Smooth muscle cell (in vitro differentiated cells): ENCODE measurements at regions not wholly inside any gene's neighbourhood (a gene's known extent, or its start where the extent isn't known, plus 50 kb on each side); places are given as distances from the start of the nearest gene placed in this dataset.

ENCODE experiments used
- DNase-seq: peaks from one replicate; lab custom pipeline; 2025; ENCODE audit not compliant: unreplicated experiment; lab: John Stamatoyannopoulos, UW
- H2AFZ ChIP-seq: fragments of 200-600 bp; sonication (generic); 2 replicates; pipeline ENCODE4 v1.6.0; 2016; ENCODE audit warnings: antibody characterized with exemption, low read depth, mild to moderate bottlenecking
- H3F3A ChIP-seq: fragments of 200-600 bp; sonication (generic); 2 replicates; pipeline ENCODE4 v1.6.0; 2017; ENCODE audit warnings: antibody characterized with exemption, low read depth
- H3K27ac ChIP-seq: fragments of 200-600 bp; sonication (generic); 2 replicates; pipeline ENCODE4 v1.5.1; 2016; ENCODE audit warnings: low read depth, mild to moderate bottlenecking
- H3K27me3 ChIP-seq: fragments of 200-600 bp; sonication (generic); 2 replicates; pipeline ENCODE4 v1.6.1; 2016; ENCODE audit warnings: low read depth, mild to moderate bottlenecking
- H3K36me3 ChIP-seq: fragments of 200-600 bp; sonication (generic); 2 replicates; pipeline ENCODE4 v1.5.1; 2016; ENCODE audit warnings: low read depth
- H3K4me1 ChIP-seq: fragments of 200-600 bp; sonication (generic); 2 replicates; pipeline ENCODE4 v1.5.1; 2016; ENCODE audit warnings: low read depth
- H3K4me2 ChIP-seq: fragments of 200-600 bp; sonication (generic); 2 replicates; pipeline ENCODE4 v1.6.0; 2016; ENCODE audit warnings: mild to moderate bottlenecking
- H3K4me3 ChIP-seq: fragments of 200-600 bp; sonication (generic); 2 replicates; pipeline ENCODE4 v1.5.1; 2016; ENCODE audit warnings: mild to moderate bottlenecking
- H3K79me2 ChIP-seq: fragments of 200-600 bp; sonication (generic); 2 replicates; pipeline ENCODE4 v1.6.0; 2016; ENCODE audit warnings: low read depth, mild to moderate bottlenecking
- H3K9ac ChIP-seq: fragments of 200-600 bp; sonication (generic); 2 replicates; pipeline ENCODE4 v1.6.0; 2016; ENCODE audit warnings: low read depth
- H3K9me3 ChIP-seq: fragments of 200-600 bp; sonication (generic); replicated peaks from 2 replicates; pipeline ENCODE4 v1.5.1; 2016; ENCODE audit warnings: low read depth
- H4K20me1 ChIP-seq: fragments of 200-600 bp; sonication (generic); 2 replicates; pipeline ENCODE4 v1.6.0; 2016; ENCODE audit warnings: low read depth
- WGBS: methylation state at CpG from one replicate; pipeline ENCODE4 v1.1.7; 2016; ENCODE audit warnings: low lambda C conversion rate; 5-methylcytosine and 5-hydroxymethylcytosine counted together
- TF ChIP-seq, protein P1 (sequence below): fragments of 200-600 bp; sonication (generic); IDR thresholded peaks from 2 replicates; pipeline ENCODE4 v1.5.1; 2017; ENCODE audit warnings: borderline replicate concordance, mild to moderate bottlenecking, antibody characterized with exemption; ENCODE audit not compliant: insufficient read depth, poor library complexity, severe bottlenecking

DNA sequence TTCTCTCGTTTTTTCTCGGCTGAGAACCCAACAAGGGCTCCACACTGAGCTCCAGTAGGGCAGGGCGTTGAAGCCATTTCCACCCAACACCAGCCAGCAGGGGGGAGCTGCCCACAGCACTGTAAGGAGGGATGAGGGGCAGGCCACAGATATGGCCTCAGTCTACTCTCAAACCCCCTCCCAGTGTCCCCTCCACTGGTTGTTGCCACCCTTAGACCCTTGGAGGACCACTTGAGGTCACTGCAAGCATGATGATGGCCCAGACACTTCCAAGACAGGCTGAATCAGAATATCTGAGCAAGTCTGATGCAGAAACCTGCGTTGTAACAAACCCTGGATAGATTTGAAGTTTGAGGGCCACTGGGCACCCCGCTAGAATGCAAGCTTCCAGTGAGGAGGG is 217.0 kb upstream of the CST7 start:
- no peak overlapping the region for H3K9ac ChIP-seq
- H3K27ac ChIP-seq, result no peak overlapping the region
- H3F3A ChIP-seq, result peaks cover 13% of the 10 kb centered on the region
- H3K27me3 ChIP-seq, result no peaks in the 10 kb centered on the region
- whole genome bisulfite sequencing, result 92% methylated on average over 5 of the region's 5 CpGs
- no peak for DNase-seq
- no peaks in the 10 kb centered on the region for H4K20me1 ChIP-seq
- H3K9me3 ChIP-seq, result no peaks in the 10 kb centered on the region
- H3K4me3 ChIP-seq, result no peak overlapping the region
- H3K79me2 ChIP-seq, result no peaks in the 10 kb centered on the region
- no peaks in the 10 kb centered on the region for H3K4me1 ChIP-seq
- H3K36me3 ChIP-seq, result no peaks in the 10 kb centered on the region
- TF ChIP-seq, protein P1, sequence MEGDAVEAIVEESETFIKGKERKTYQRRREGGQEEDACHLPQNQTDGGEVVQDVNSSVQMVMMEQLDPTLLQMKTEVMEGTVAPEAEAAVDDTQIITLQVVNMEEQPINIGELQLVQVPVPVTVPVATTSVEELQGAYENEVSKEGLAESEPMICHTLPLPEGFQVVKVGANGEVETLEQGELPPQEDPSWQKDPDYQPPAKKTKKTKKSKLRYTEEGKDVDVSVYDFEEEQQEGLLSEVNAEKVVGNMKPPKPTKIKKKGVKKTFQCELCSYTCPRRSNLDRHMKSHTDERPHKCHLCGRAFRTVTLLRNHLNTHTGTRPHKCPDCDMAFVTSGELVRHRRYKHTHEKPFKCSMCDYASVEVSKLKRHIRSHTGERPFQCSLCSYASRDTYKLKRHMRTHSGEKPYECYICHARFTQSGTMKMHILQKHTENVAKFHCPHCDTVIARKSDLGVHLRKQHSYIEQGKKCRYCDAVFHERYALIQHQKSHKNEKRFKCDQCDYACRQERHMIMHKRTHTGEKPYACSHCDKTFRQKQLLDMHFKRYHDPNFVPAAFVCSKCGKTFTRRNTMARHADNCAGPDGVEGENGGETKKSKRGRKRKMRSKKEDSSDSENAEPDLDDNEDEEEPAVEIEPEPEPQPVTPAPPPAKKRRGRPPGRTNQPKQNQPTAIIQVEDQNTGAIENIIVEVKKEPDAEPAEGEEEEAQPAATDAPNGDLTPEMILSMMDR, result no peak
- no peak overlapping the region for H3K4me2 ChIP-seq
- H2AFZ ChIP-seq, result no peak overlapping the region

DNA sequence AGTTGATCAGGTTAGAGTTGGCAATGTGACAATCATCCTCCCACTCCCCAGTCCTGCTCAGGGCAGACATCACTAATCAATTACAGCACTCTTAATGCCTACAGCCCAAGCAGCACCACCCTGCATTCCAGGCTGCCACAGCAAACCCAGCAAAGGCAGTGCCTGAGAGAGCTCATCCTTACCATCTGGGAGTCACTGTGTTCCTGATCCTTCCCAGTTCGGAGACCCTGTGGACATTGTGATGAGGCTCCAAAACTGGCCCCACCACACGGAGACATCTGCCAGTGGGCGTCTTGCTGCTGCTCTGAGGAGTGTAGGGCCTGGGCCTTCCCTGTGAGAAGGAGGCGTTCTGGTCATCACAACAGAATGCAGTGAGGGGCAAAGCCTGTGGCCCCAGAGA is 216.5 kb upstream of the CST7 start:
- peaks cover 13% of the 10 kb centered on the region for H3F3A ChIP-seq
- no peaks in the 10 kb centered on the region for H3K4me1 ChIP-seq
- no peaks in the 10 kb centered on the region for H3K36me3 ChIP-seq
- no peak overlapping the region for H3K27ac ChIP-seq
- WGBS, result 94% methylated on average over 4 of the region's 4 CpGs
- no peaks in the 10 kb centered on the region for H3K9me3 ChIP-seq
- no peak for DNase-seq
- no peak overlapping the region for H3K4me3 ChIP-seq
- no peaks in the 10 kb centered on the region for H4K20me1 ChIP-seq
- no peak overlapping the region for H2AFZ ChIP-seq
- no peak overlapping the region for H3K9ac ChIP-seq
- TF ChIP-seq, protein P1, result no peak
- no peak overlapping the region for H3K4me2 ChIP-seq
- H3K27me3 ChIP-seq, result no peaks in the 10 kb centered on the region
- H3K79me2 ChIP-seq, result no peaks in the 10 kb centered on the region

DNA sequence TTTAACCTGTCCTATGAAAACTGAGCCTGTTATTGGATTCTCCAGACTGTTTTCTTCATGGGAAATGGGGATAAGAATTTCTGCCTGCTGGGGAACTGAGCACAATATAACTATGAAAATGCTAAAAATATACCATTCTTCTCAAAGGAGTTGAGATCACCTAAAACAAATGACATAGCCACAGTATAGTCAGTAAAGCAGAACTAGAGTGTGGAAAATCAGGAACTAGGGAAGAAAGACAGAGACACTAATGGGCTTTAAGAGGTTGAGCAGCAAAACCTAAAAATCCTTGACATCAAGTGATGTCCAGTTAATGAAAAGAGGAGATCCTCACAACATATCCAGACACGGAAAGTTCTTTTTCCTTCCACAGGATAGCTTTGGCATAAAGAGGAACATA is 215.7 kb upstream of the CST7 start:
- Histone ChIP-seq H2AFZ (no peak overlapping the region), H3K27ac (no peak overlapping the region), H3K27me3 (no peaks in the 10 kb centered on the region), H3K4me3 (no peak overlapping the region), H3K79me2 (no peaks in the 10 kb centered on the region), H3K4me2 (no peak overlapping the region), H3K9ac (no peak overlapping the region), H3F3A (peaks cover 13% of the 10 kb centered on the region), H3K36me3 (no peaks in the 10 kb centered on the region), H4K20me1 (no peaks in the 10 kb centered on the region), H3K4me1 (no peaks in the 10 kb centered on the region), H3K9me3 (no peaks in the 10 kb centered on the region)
- WGBS, result 94% methylated on average over 1 of the region's 1 CpG
- TF ChIP-seq, protein P1, result no peak
- DNase-seq, result no peak

DNA sequence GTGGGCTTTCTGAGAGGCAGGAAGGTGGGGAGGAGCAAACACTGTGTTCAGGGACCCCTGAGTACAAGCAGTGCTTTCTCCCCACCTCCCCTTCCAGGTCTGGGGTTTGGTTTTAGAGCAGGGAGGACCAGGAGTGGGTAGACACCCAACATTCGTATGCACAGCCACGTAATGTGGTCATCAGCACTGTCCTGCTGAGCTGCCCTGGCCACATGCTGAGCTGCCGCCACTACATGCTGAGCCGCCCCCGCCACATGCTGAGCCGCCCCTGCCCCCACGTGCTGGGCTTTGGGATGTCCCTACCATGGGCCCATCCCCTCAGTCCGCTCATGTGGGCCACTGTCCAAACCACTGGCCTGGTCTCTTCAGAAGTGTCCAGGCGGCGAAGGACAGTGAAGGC is 214.9 kb upstream of the CST7 start:
- H4K20me1 ChIP-seq, result no peaks in the 10 kb centered on the region
- H3F3A ChIP-seq, result peaks cover 13% of the 10 kb centered on the region
- no peak overlapping the region for H3K4me3 ChIP-seq
- H3K79me2 ChIP-seq, result no peaks in the 10 kb centered on the region
- no peaks in the 10 kb centered on the region for H3K4me1 ChIP-seq
- H3K9ac ChIP-seq, result no peak overlapping the region
- no peaks in the 10 kb centered on the region for H3K9me3 ChIP-seq
- H3K36me3 ChIP-seq, result no peaks in the 10 kb centered on the region
- no peak overlapping the region for H3K4me2 ChIP-seq
- no peak for DNase-seq
- no peak overlapping the region for H3K27ac ChIP-seq
- WGBS, result 94% methylated on average over 10 of the region's 10 CpGs
- no peaks in the 10 kb centered on the region for H3K27me3 ChIP-seq
- H2AFZ ChIP-seq, result no peak overlapping the region
- TF ChIP-seq, protein P1, result no peak
